ENCODE measurements at regions not wholly inside any gene's neighbourhood (a gene's known extent, or its start where the extent isn't known, plus 50 kb on each side); places are given as distances from the start of the nearest gene placed in this dataset.
"Not testable (repeated sequence)": the region's sequence is repeated elsewhere in the genome, so short reads cannot be mapped to it uniquely, and the experiment has no call there.

DNA sequence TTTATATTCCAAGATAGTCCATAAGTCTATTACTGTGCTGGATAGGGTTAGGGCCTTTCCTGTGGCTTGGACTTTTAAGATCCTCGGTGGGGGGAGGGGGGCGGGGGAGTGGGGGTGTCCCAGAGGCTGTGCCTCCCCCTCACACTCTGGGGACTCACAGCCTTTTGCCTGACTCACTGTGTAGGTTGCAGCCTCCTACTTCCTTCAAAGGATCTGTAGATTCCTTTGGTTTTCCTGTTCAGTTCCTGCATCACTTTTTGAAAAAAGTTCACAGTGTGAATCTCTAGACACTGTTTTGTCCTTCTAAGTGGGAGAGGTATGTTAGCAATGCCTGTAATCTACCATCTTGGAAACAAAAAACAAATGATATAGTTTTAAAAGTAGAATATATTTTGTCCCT, 999.9 kb downstream of the GLUD2 start:
- no peak for DNase-seq (ENCODE audit: low read depth)

DNA sequence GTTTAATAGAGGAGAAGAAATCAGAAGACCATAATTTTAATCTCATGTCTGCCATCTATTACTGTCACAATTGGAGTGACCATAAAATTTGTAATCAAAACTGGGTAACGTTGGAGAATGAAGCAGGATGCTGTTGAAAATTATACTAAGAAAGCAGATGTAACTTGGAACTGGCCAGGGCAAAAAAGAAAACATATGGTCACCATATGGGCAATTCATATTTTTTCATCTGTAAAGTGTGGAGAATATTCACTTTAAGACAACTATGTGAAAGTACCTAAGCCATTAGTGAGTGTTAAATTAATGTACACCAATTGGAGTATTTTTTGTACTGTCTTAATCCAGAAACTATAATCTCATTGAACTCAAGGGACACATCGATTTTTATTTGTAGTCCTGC, 1008.0 kb downstream of the GLUD2 start:
- DNase-seq (ENCODE audit: low read depth), result no peak

DNA sequence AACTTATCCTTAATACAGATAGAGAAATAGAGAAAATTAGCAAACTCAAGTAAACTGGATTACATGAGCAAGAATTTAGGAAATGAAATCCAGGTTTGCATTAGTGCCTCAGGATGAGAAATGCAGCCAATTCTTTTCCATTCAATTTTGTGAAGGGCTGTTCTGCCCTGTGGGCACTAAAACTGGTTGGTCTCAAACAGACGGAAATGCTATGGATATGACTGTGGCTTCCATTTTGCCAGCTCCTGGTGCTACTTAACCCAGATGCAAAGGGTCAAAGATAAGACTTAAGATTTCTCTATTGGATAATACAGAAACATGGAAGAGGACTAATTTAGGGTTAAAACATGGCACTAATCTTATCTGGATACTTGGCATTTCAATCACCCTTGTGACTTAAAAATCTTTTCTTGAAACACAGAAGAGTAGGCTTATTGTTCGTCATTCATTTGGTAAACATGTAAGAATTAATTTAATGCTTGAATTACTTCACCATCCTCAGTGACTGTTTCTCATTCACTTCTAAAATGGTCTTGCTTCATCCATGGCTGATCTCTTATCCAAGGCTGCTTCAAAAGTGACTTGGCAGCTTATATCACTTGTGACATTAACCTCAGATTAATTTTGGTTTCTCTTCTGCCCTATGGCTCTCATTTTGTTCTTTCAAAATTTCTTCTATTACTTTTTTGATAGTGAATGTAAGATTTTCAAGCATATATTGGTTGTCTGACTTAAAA, 1008.7 kb downstream of the GLUD2 start:
- DNase-seq (ENCODE audit: low read depth), result no peak

DNA sequence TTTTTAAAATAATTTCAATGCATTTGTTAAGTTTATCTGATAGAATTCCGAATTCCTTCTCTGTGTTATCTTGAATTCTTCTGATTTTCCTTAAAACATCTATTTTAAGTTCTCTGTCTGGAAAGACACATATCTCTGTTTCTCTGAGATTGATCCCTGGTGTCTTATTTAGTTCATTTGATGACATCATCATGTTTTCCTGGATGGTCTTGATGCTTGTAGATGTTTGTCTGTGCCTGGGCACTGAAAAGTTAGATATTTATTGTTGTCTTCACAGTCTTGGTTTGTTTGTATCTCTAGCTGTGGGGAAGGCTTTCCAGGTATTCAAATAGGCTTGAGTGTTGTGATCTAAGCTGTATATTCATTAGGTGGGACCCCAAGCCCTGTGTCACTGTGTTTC, 1028.8 kb downstream of the GLUD2 start:
- no peak for DNase-seq (ENCODE audit: low read depth)

DNA sequence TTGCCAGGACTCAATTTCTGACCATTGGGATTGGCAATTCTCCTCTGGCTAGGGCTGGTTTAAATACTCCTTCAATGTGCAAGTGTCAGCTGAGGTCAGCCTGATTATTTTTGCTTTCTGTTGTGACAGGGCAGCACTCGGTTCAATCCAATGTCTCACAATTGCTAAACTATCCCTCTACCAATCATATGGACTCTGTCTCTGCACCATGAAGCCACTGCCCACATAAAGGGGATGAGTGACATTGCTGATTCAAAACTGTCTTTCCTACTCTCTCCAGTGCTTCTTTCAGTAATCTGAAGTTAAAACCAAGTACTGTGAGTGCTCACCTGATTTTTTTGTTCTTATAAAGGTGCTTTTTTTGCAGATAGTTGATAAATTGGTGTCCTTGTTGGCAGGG, 1030.7 kb downstream of the GLUD2 start:
- DNase-seq (ENCODE audit: low read depth), result no peak

DNA sequence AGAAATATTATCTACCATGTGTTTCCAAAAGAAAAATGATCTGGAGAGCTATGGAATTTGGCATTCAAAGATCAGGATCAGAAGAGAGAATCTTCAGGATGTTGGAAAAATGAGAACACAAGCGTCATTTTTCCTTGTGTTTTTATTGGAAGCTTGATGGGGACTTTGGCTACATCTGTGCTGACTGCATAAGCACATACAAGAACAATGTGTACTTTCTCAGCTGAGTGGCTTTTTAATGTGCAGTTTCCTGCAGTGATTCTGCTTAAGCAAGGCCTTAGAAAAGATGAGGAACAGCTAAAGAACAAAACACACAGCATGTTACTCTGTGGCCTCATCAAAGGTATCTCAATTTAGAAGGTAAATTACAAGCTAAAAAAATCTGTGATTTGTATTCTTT, 1039.9 kb downstream of the GLUD2 start:
- DNase-seq (ENCODE audit: low read depth), result no peak

DNA sequence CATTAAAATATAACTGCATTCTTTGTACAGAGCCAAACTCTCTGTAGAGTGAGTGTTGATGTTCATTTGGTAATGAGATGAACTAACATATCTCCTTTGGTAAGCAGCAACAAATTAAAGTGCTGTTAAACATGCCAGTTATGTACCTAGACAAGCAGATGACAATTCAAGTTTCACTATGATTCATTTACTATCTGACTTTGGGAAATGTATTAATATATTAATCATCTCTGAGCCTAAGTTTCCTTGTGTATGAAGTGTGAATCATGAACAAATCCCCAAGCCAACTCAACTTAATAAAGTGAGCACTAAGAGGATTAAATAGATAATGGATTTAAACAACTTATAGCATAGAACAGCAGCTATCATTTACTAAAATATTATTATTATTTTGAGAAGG, 1044.2 kb downstream of the GLUD2 start:
- DNase-seq (ENCODE audit: low read depth), result no peak

DNA sequence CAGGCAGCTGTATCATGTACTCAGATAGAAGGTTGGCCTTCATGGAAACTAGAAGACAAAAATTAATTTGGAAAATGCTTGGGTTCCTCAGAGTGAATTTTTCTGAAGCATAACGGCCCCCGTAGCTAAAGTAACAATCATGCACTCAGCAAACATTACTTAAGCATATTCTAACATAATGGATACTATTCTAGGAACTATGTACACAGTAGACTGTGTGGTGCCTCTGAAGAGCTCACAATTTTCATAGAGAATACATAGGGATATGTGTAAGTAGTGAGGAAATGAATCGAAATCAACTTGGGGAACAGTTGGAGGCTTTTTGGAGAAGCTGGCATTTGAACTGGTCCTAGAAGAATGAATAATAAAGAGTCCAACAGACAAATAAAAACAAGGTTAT, 1045.0 kb downstream of the GLUD2 start:
- DNase-seq (ENCODE audit: low read depth), result no peak

DNA sequence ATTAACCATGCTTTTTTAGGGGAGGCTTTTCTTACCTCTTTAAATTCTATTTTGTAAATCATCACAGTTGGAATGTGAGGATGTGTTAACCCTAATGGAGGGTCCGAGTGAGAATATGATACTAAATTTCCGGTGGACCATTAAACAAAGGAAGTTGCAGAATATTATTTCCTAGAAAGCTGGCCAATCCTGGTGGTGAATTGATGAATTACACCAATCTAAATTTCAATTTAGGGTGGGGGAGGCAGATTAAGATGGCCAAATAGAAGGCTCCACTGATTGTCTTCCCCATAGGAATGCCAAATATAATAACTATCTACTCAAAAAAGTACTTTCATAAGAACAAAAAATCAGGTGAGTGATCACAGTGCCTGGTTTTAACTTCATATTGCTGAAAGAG, 1045.6 kb downstream of the GLUD2 start:
- DNase-seq (ENCODE audit: low read depth), result no peak

DNA sequence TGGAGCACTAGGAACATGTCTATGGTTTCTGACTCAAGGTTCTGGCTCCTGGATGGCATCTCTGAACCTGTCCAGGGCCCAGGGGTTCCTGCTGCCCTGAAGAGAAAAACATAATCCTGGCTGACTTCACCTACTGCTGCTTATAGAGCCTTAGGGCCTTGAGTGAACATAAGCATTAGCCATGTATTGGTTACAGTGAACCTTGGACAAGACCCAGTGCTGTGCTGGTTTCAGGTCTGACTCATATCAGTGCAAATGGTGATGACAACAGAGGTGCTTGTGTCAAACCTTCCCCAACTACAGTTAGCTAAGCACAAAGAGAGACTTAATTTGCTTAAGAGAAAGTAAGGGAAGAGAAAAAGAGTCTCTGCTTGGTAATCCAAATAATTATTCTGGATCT, 1047.2 kb downstream of the GLUD2 start:
- no peak for DNase-seq (ENCODE audit: low read depth)

DNA sequence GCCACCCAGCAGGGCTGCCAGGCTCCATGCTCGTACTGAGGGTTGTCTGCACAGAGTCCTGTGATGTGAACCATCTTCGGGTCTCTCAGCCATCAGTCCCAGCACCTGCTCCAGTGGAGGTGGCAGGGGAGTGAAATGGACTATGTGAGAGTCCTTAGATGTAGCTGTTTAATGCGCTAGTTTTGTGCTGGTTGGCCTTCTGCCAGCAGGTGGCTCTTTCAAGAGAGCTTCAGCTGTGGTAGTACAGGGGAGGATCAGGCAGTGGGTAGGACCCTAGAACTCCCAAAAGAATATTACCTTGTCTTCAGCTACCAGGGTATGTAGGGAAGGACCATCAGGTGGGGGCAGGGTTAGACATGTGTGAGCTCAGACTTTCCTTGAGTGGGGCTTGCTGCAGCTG, 1066.0 kb downstream of the GLUD2 start:
- no peak for DNase-seq (ENCODE audit: low read depth)

DNA sequence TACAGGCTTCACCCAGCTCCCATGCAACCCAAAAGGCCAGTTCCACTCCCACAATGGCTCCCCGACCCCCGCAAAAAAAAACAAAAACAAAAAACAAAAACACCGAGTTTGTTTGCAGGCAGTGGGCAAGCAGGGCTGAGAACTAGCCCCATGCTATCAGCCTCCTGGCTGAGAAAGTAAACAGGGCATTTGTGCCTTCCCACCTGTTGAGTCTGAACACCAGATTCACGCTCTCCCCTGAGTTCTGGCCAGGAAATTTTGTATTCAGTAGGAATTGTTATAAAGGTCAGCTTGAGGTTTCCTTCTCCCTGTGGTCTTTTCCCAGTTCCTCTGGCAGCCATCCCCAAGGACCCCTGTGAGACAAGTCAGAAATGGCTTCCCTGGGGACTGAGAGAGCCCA, 1066.5 kb downstream of the GLUD2 start:
- no peak for DNase-seq (ENCODE audit: low read depth)

DNA sequence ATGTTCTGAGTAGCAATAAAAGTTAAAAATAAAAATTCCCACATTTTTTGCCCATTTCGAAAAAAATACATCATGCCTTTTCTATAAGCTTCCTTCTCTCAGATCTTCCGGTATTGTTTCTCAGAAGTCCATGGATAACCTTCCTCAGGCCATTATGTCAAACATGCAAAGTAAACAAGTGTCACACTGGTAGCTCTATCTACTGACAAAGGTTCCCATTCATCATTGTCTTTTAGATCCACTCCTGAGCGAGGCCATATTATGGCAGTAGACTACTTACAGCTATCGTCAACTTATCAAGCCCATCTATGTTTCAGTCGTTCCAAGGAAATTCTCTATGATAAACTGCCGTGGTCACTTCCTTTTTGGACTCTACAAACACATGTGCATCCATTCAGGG, 1068.2 kb downstream of the GLUD2 start:
- no peak for DNase-seq (ENCODE audit: low read depth)

DNA sequence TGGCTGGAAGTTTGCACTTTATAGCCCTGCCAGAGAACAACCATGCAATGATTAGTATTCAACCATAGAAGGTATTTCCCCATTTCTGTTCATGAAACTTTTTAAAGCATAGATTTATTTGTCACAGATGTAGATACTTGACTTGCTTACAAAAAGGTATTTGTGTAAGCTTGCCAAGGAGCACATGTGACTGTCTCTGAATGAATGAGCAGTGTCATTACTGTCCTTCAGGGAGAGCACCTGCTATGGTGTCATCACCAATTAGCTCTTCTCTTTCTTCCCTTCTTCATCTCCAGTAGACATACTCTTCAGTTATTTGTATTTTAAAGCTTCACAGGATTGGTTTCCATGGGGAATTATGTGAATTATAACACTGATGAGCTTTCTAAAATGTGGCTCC, 1064.7 kb upstream of the GRIA3 start:
- DNase-seq (ENCODE audit: low read depth), result no peak

DNA sequence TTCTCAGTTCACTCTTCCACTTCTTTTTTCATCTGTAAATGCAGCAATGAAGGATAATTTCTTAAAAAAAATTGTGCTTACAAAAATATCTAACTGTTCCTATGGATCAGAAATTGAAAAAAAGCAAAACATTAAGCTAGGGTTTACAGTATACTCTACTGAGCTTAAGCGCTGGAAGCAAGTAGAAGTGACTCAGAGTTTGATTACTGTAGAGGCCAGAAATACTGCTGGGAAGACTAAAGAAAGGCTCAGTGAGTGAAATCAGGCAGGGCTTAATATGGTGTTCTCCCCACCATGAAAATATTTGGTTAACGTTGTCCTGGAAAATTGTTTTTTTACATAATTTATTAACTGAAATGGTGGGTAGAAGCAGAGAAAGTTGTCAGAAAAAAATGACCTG, 1061.8 kb upstream of the GRIA3 start:
- DNase-seq (ENCODE audit: low read depth), result no peak

DNA sequence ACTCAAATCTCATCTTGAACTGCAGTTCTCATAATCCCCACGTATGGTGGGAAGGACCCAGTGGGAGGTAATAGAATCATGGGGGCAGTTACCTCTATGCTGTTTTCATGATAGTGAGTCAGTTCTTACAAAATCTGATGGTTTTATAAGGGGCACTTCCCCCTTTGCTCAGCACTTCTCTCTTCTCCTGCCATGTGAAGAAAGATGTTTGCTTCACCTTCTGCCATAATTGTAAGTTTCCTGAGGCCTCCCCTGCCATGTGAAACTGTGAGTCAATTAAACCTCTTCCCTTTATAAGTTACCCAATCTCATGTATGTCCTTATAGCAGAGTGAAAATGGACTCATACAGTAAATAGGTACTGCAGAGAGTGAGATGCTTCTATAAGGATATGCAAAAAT, 1050.6 kb upstream of the GRIA3 start:
- DNase-seq (ENCODE audit: low read depth), result no peak

DNA sequence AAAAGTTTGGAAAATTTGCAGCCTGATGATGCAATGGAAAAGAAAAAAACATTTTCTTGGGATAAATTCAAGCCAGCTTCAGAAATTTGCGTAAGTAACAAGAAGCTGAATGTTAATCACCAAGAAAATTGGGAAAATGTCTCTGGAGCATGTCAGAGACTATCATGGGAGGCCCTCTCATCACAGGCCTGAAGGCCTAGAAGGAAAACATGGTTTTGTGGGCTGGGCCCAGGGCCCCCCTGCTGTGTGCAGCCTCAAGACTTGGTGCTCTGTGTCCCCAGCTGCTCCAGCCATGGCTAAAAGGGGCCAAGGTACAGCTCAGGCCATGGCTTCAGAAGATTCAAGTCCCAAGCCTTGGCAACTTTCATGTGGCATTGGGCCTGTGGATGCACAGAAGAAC, 1049.8 kb upstream of the GRIA3 start:
- DNase-seq (ENCODE audit: low read depth), result peak; percentile 3

DNA sequence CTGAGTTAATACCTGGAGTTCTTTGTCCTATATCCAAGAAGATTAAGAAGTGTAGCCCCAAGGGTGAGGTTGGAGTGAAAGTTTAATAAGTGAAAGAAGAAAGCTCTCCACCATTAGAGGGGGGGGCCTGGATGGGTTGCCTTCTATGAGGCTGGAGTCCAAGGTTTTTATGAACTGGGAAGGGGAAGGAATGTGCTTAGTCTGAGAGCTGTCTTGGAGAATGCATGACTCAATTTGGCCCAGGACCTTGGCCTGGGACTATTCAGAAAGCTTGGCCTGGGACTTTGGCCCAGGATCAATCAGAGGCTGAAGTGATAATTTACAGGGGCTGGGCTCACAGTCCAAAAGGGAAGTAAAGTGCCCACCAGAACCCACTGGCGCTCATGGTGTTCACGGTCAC, 1049.0 kb upstream of the GRIA3 start:
- peak; percentile 11 for DNase-seq (ENCODE audit: low read depth)

DNA sequence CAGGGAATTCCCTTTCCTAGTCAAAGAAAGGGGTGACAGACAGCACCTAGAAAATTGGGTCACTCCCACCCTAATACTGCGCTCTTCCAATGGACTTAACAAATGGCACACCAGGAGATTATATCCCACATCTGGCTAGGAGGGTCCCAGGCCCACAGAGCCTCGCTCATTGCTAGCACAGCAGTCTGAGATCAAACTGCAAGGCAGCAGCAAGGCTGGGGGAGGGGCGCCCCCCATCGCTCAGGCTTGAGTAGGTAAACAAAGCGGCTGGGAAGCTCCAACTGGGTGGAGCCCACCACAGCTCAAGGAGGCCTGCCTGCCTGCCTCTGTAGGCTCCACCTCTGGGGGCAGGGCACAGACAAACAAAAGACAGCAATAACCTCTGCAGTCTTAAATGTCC, 1043.9 kb upstream of the GRIA3 start:
- DNase-seq (ENCODE audit: low read depth), result not testable (repeated sequence)

DNA sequence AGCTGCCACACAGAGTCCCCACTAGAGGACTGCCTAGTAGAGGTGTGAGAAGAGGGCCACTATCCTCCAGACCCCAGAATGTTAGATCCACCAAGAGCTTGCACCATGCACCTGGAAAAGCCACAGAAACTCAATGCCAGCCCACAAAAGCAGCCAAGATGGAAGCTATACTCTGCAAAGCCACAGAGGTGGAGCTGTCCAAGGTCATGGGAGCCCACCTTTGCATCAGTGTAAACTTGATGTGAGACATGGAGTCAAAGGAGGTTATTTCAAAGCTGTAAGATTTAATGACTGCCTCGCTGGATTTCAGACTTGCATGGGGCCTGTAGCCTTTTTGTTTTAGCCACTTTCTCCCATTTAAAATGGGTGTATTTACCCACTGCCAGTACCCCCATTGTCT, 1030.1 kb upstream of the GRIA3 start:
- no peak for DNase-seq (ENCODE audit: low read depth)

DNA sequence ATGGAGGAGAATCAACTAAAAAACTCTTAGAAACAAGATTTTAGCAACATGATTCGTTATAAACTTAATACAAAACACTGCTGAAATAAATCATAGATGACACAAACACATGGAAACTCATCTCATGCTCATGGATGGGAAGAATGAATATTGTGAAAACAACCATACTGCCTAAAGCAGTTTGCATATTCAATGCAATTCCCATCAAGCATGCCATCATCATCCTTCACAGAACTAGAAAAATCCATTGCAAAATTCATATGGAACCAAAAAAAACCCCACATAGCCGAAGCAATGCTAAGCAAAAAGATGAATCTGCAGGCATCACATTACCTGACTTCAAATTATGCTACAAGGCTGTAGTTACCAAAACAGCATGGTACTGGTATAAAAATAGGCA, 1015.8 kb upstream of the GRIA3 start:
- DNase-seq (ENCODE audit: low read depth), result no peak

DNA sequence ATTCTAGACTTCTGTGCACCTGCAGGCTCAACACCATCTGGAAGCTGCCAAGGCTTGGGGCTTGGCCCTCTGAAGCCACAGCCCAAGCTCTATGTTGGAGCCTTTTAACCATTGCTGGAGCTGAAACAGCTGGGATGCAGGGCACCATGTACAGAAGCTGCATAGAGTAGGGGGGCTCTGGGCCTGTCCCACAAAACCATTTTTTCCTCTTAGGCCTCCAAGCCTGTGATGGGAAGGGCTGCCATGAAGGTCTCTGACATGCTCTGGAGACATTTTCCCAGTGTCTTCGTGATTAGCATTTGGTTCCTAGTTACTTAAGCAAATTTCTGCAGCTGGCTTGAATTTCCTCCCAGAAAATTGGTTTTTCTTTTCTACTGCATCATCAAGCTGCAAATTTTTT, 999.3 kb upstream of the GRIA3 start:
- DNase-seq (ENCODE audit: low read depth), result no peak

DNA sequence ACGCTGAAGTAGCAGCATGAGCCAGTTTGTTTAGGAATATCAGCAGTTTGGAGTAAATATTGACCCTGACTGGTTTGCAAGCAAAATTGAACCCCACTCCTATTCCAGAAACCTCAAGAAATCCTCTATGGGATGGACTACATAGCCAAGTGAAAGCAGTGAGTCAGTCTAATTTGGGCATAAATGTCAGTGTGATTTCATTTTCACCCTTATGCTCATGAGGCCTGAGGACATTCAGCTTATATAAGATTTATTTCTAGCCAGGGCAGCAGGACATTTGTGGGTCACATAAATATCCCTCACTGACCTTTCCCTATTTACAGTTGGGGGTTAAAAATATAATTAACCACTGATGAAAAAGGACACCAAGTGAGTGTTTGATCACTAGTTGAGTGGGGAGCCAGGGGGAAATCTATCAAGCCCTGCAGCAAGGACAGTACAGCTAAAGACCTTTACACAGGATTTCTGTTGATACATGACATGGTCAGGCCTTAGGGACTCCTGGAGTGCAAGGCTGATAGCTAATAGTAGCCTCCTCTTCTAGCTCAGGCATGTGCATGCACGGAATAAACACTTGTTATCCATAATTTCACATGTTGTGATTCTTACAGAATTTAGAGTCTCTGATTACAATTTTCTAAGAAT, 996.9 kb upstream of the GRIA3 start:
- DNase-seq (ENCODE audit: low read depth), result no peak

DNA sequence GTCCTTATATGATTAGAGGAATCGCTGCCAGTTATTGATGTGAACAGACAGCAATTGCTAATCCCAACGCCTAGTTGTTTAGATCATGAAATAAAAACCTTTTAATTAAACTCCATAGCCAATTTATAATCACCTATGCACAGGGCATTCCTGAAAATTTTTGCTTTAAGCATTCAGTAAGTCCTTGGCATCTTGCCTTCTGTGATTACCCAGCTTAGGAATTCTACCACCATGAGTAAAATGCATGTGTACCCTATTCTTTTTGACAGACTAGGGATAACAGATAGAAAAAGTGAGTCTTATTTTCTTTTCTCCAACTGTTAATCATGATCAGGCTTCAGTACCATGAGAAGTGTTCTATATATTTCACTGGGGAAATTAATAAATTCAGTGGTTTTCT, 995.3 kb upstream of the GRIA3 start:
- no peak for DNase-seq (ENCODE audit: low read depth)
